ENCODE measurements at regions not wholly inside any gene's neighbourhood (a gene's known extent, or its start where the extent isn't known, plus 50 kb on each side); places are given as distances from the start of the nearest gene placed in this dataset.

- intact Hi-C loops (cut with micrococcal nuclease) = no loop called here
- TF ChIP-seq CBX3 (IDR thresholded peaks at IDR 0.05; ENCODE audit: low read depth) (no peak), ZBTB33 (IDR thresholded peaks at IDR 0.05; ENCODE audit: extremely low read depth, insufficient replicate concordance, low read length) (no peak), ATF3 (IDR thresholded peaks at IDR 0.05) (no peak), REST (IDR thresholded peaks at IDR 0.05; ENCODE audit: low read depth) (no peak)
- H3K27ac ChIP-seq (ENCODE audit: low read depth, low read length) = no peak overlapping the region
Observed at GRCh38 chr15:70264014-70264582, 166.4 kb upstream of the TLE3 start.

More at GRCh38 chr15:70264014-70264582, 166.4 kb upstream of the TLE3 start:
- Histone ChIP-seq H3K9me2 (ENCODE audit: insufficient read depth) (no peaks in the 10 kb centered on the region), H4K20me1 (ENCODE audit: insufficient read depth) (no peaks in the 10 kb centered on the region), H3K27me3 (ENCODE audit: insufficient read depth, low read length) (peaks cover 9% of the 10 kb centered on the region; the same call in 1 of the 2 replicates), H3K4me2 (ENCODE audit: low read length) (no peak overlapping the region), H3K4me1 (ENCODE audit: control insufficient read depth in 1 of 2, insufficient read depth in 2 of 2, low read length in 2 of 2) (peaks cover 0 to 17% of the 10 kb centered on the region in 2 experiments; a peak in 2 of 4 replicates), H3K9ac (ENCODE audit: low read length) (no peak overlapping the region), H3K36me3 (ENCODE audit: control insufficient read depth in 1 of 2, insufficient read depth in 2 of 2, low read length in 2 of 2) (no peaks in the 10 kb centered on the region), H3K79me2 (ENCODE audit: insufficient read depth, low read length) (no peaks in the 10 kb centered on the region), H3K4me3 (replicated peaks in 1 of 2; ENCODE audit: low read depth in 1 of 2, low read length in 2 of 2) (no peak overlapping the region), H2AFZ (ENCODE audit: low read depth, low read length, poor library complexity, severe bottlenecking) (no peak overlapping the region), H3K9me3 (ENCODE audit: control insufficient read depth in 1 of 2, insufficient read depth in 1 of 2, low read depth in 1 of 2, low read length in 2 of 2) (no peaks in the 10 kb centered on the region)
- DNase-seq (ENCODE audit: low read depth, low spot score) (no peak), ATAC-seq (no peak)
- no TSS peak for BruUV-seq (replicated peaks)
- ChIA-PET RAD21 (ENCODE audit: low non-redundant PET in 1 of 2, low total read pairs in 2 of 2, uncharacterized antibody in 2 of 2, unreplicated experiment in 2 of 2) (no interaction called here), CTCF (no interaction called here), POLR2A (no interaction called here)
